GM12865 (cell line): ENCODE measurements at regions not wholly inside any gene's neighbourhood (a gene's known extent, or its start where the extent isn't known, plus 50 kb on each side); places are given as distances from the start of the nearest gene placed in this dataset.
"Not testable (repeated sequence)": the region's sequence is repeated elsewhere in the genome, so short reads cannot be mapped to it uniquely, and the experiment has no call there.

Source experiments
- DNase-seq: peaks from one replicate; pipeline ENCODE4 v3.0.0; 2010; ENCODE audit warnings: low read depth
- H3K4me3 ChIP-seq: 2 replicates; pipeline ENCODE4 v1.5.1; 2011; ENCODE audit warnings: mild to moderate bottlenecking, low read depth, low read length, control low read depth
- CTCF ChIP-seq: IDR thresholded peaks from 2 replicates; pipeline ENCODE4 v1.5.1; 2011; ENCODE audit warnings: low read length, control low read depth, low read depth, inconsistent platforms; ENCODE audit not compliant: insufficient read depth; ENCODE audit errors: missing control alignments

- no peak for DNase-seq
- no peak overlapping the region for H3K4me3 ChIP-seq
- TF ChIP-seq CTCF = no peak
Observed at GRCh38 chr3:83226751-83227150, 1465.3 kb upstream of the GBE1 start.

GRCh38 chr3:83224101-83224868 is 1462.8 kb upstream of the GBE1 start:
- DNase-seq = no peak
- TF ChIP-seq CTCF = no peak

GRCh38 chr3:83218383-83219200 is 1457.1 kb upstream of the GBE1 start:
- no peak for DNase-seq
- no peak overlapping the region for H3K4me3 ChIP-seq
- TF ChIP-seq CTCF = no peak

More at GRCh38 chr3:83224101-83224868, 1462.8 kb upstream of the GBE1 start:
- no peak overlapping the region for H3K4me3 ChIP-seq

- H3K4me3 ChIP-seq, DNase-seq: not testable (repeated sequence)
Observed at GRCh38 chr3:83217595-83218118, 1456.2 kb upstream of the GBE1 start.

- no peak for DNase-seq
- no peak for TF ChIP-seq CTCF
- no peak overlapping the region for H3K4me3 ChIP-seq
Observed at GRCh38 chr3:83216919-83217594, 1455.6 kb upstream of the GBE1 start.

- no peak for TF ChIP-seq CTCF
- DNase-seq = no peak
- no peak overlapping the region for H3K4me3 ChIP-seq
Observed at GRCh38 chr3:83195243-83195642, 1433.8 kb upstream of the GBE1 start.

- no peak for TF ChIP-seq CTCF
- no peak overlapping the region for H3K4me3 ChIP-seq
- DNase-seq = no peak
Observed at GRCh38 chr3:83193526-83193925, 1432.1 kb upstream of the GBE1 start.
